GM12878 (cell line): ENCODE measurements at regions not wholly inside any gene's neighbourhood (a gene's known extent, or its start where the extent isn't known, plus 50 kb on each side); places are given as distances from the start of the nearest gene placed in this dataset.
"Not testable (repeated sequence)": the region's sequence is repeated elsewhere in the genome, so short reads cannot be mapped to it uniquely, and the experiment has no call there.

Experiments
- CTCF ChIP-seq, 3 experiments: IDR thresholded peaks in 2 of 3; conservative IDR thresholded peaks in 1 of 3; 2 replicates each; pipeline ENCODE4 v1.5.1; 2011; ENCODE audit warnings: low read depth in 3 of 3, low read length in 3 of 3, mild to moderate bottlenecking in 3 of 3, control low read depth in 2 of 3, moderate library complexity in 2 of 3, inconsistent platforms in 1 of 3, mixed read lengths in 1 of 3; ENCODE audit not compliant: control insufficient read depth in 2 of 3, insufficient read depth in 1 of 3; ENCODE audit errors: extremely low read depth in 1 of 3
- HDAC6 ChIP-seq: fragments of 200-600 bp; sonication (generic); IDR thresholded peaks from one replicate; pipeline ENCODE4 v1.8.0; 2017; ENCODE audit warnings: antibody characterized with exemption; ENCODE audit not compliant: unreplicated experiment
- NBN ChIP-seq: fragments of 450-650 bp; IDR thresholded peaks from 2 replicates; pipeline ENCODE4 v1.6.1; 2016
- SP1 ChIP-seq: IDR thresholded peaks from one replicate; pipeline ENCODE4 v1.6.1; 2011; ENCODE audit warnings: low read depth, low read length

GRCh38 chr17:71450657-71451056 is 670.2 kb upstream of the SOX9 start:
- TF ChIP-seq HDAC6; NBN; SP1; CTCF (IDR thresholded peaks at IDR 0.05 in 2 of 3, conservative IDR thresholded peaks at IDR 0.05 in 1 of 3; ENCODE audit: control insufficient read depth in 2 of 3, extremely low read depth in 1 of 3, insufficient read depth in 1 of 3, low read depth in 3 of 3, low read length in 3 of 3): not testable (repeated sequence)
